ENCODE measurements at regions not wholly inside any gene's neighbourhood (a gene's known extent, or its start where the extent isn't known, plus 50 kb on each side); places are given as distances from the start of the nearest gene placed in this dataset.

DNA sequence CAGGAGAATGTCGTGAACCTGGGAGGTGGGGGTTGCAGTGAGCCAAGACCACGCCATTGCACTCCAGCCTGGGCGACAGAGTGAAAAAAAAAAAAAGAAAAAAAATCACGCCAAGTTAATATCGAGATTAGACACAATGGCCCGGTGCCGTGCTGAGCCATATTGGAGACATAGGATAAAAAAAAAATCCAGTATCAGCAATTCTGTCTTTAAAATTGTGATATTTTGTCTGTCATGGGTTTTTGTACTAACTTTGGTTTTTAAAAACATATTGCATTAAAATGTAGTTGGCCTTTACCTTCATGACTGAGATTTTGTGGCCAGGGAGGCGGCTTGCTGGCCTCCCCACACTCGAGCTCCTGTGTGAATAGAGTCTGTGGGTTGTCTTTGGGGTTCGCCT lies 62.8 kb upstream of the PITRM1 start (continued):
- TF ChIP-seq, protein P1, sequence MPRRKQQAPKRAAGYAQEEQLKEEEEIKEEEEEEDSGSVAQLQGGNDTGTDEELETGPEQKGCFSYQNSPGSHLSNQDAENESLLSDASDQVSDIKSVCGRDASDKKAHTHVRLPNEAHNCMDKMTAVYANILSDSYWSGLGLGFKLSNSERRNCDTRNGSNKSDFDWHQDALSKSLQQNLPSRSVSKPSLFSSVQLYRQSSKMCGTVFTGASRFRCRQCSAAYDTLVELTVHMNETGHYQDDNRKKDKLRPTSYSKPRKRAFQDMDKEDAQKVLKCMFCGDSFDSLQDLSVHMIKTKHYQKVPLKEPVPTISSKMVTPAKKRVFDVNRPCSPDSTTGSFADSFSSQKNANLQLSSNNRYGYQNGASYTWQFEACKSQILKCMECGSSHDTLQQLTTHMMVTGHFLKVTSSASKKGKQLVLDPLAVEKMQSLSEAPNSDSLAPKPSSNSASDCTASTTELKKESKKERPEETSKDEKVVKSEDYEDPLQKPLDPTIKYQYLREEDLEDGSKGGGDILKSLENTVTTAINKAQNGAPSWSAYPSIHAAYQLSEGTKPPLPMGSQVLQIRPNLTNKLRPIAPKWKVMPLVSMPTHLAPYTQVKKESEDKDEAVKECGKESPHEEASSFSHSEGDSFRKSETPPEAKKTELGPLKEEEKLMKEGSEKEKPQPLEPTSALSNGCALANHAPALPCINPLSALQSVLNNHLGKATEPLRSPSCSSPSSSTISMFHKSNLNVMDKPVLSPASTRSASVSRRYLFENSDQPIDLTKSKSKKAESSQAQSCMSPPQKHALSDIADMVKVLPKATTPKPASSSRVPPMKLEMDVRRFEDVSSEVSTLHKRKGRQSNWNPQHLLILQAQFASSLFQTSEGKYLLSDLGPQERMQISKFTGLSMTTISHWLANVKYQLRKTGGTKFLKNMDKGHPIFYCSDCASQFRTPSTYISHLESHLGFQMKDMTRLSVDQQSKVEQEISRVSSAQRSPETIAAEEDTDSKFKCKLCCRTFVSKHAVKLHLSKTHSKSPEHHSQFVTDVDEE (CRISPR knock-in tag; IDR thresholded peaks at IDR 0.05): no peak
- TF ChIP-seq TCF4 (CRISPR knock-in tag; IDR thresholded peaks at IDR 0.05; ENCODE audit: borderline replicate concordance) (no peak), ESRRG (CRISPR knock-in tag; IDR thresholded peaks at IDR 0.05) (no peak), GLIS3 (CRISPR knock-in tag; IDR thresholded peaks at IDR 0.05) (no peak), OSR1 (CRISPR knock-in tag; IDR thresholded peaks at IDR 0.05) (no peak), ZFP3 (CRISPR knock-in tag; IDR thresholded peaks at IDR 0.05) (no peak)

DNA sequence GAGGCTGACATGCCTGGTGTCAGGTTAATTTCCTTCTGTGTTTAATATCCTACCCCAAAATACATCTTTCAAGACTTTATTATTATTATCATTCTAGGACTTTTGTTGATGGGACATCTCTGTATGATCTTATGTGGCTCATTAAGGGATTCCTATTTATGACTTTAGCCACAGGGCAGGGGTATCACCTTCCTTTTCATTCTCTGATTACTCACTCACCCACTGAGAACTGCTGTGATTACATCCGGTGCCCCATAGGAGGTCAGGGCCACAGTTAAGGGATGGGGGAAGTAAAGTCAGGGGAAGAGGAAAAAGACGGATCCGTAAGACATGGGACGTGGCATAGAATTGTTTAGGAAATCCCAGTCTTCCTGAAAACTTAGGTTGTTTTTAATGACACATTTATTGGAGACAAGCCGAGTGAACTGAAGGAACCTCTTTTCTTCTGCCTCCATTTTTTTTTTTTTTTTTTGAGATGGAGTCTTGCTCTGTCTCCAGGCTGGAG lies 61.0 kb upstream of the PITRM1 start:
- TF ChIP-seq ESRRG (CRISPR knock-in tag; IDR thresholded peaks at IDR 0.05): no peak
- TF ChIP-seq TOX (CRISPR knock-in tag; IDR thresholded peaks at IDR 0.05; ENCODE audit: borderline replicate concordance): no peak
- TF ChIP-seq, protein P2, sequence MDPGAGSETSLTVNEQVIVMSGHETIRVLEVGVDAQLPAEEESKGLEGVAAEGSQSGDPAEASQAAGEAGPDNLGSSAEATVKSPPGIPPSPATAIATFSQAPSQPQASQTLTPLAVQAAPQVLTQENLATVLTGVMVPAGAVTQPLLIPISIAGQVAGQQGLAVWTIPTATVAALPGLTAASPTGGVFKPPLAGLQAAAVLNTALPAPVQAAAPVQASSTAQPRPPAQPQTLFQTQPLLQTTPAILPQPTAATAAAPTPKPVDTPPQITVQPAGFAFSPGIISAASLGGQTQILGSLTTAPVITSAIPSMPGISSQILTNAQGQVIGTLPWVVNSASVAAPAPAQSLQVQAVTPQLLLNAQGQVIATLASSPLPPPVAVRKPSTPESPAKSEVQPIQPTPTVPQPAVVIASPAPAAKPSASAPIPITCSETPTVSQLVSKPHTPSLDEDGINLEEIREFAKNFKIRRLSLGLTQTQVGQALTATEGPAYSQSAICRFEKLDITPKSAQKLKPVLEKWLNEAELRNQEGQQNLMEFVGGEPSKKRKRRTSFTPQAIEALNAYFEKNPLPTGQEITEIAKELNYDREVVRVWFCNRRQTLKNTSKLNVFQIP (CRISPR knock-in tag; IDR thresholded peaks at IDR 0.05; ENCODE audit: borderline replicate concordance, low read depth): no peak
- TF ChIP-seq CSDC2 (CRISPR knock-in tag; IDR thresholded peaks at IDR 0.05): no peak
- no peak for TF ChIP-seq BACH2 (CRISPR knock-in tag; IDR thresholded peaks at IDR 0.05; ENCODE audit: borderline replicate concordance)
- TF ChIP-seq ZC3H10 (CRISPR knock-in tag; IDR thresholded peaks at IDR 0.05): no peak
- TF ChIP-seq, protein P1 (CRISPR knock-in tag; IDR thresholded peaks at IDR 0.05): no peak
- TF ChIP-seq, protein P3, sequence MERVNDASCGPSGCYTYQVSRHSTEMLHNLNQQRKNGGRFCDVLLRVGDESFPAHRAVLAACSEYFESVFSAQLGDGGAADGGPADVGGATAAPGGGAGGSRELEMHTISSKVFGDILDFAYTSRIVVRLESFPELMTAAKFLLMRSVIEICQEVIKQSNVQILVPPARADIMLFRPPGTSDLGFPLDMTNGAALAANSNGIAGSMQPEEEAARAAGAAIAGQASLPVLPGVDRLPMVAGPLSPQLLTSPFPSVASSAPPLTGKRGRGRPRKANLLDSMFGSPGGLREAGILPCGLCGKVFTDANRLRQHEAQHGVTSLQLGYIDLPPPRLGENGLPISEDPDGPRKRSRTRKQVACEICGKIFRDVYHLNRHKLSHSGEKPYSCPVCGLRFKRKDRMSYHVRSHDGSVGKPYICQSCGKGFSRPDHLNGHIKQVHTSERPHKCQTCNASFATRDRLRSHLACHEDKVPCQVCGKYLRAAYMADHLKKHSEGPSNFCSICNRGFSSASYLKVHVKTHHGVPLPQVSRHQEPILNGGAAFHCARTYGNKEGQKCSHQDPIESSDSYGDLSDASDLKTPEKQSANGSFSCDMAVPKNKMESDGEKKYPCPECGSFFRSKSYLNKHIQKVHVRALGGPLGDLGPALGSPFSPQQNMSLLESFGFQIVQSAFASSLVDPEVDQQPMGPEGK (CRISPR knock-in tag; IDR thresholded peaks at IDR 0.05; ENCODE audit: borderline replicate concordance): no peak
- no peak for TF ChIP-seq SNAI2 (CRISPR knock-in tag; IDR thresholded peaks at IDR 0.05)
- no peak for TF ChIP-seq ISL1 (CRISPR knock-in tag; IDR thresholded peaks at IDR 0.05)
- TF ChIP-seq ARNTL (CRISPR knock-in tag; IDR thresholded peaks at IDR 0.05; ENCODE audit: borderline replicate concordance, low read depth): no peak
- TF ChIP-seq, protein P4, sequence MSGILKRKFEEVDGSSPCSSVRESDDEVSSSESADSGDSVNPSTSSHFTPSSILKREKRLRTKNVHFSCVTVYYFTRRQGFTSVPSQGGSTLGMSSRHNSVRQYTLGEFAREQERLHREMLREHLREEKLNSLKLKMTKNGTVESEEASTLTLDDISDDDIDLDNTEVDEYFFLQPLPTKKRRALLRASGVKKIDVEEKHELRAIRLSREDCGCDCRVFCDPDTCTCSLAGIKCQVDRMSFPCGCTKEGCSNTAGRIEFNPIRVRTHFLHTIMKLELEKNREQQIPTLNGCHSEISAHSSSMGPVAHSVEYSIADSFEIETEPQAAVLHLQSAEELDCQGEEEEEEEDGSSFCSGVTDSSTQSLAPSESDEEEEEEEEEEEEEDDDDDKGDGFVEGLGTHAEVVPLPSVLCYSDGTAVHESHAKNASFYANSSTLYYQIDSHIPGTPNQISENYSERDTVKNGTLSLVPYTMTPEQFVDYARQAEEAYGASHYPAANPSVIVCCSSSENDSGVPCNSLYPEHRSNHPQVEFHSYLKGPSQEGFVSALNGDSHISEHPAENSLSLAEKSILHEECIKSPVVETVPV (CRISPR knock-in tag; IDR thresholded peaks at IDR 0.05): no peak
- no peak for ATAC-seq

DNA sequence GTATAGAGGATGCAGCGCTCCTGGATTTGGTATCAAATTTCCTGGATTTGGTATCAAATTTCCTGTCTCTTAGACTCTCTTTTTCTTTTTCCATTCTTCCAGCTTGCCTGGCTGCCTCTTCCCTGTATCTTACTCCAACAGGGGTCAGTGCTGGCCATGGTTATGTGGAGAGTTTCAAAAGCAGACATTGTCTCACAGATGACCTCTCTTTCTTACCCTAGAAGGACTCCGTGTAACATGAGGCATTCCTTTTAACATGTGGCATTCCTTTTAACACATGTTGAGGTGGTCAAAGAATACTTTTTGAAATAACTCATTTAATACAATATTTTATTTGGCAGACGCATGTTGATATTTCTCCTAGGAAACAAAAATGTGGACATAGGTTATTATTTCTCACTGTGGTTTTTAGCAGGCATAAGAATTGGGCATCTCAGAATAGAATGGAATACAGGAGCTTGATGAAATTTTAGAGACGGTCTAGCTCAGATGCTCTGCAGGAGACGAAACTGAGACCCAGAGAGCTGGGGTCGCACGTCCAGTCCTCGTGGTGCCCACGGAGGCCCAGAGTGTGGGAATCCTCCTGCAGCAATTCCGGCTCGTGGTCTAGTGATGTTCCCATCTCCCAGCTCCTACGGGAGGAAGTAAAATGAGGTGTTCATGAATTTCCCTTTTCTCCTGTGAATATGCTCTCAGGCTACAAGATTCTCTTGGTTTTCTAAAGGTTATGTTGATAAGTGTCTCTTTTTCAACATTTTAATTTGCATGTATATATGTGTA lies 59.6 kb upstream of the PITRM1 start:
- ATAC-seq: no peak
- TF ChIP-seq, protein P5, sequence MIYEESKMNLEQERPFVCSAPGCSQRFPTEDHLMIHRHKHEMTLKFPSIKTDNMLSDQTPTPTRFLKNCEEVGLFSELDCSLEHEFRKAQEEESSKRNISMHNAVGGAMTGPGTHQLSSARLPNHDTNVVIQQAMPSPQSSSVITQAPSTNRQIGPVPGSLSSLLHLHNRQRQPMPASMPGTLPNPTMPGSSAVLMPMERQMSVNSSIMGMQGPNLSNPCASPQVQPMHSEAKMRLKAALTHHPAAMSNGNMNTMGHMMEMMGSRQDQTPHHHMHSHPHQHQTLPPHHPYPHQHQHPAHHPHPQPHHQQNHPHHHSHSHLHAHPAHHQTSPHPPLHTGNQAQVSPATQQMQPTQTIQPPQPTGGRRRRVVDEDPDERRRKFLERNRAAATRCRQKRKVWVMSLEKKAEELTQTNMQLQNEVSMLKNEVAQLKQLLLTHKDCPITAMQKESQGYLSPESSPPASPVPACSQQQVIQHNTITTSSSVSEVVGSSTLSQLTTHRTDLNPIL (CRISPR knock-in tag; IDR thresholded peaks at IDR 0.05; ENCODE audit: low read depth): no peak
- TF ChIP-seq ESRRG (CRISPR knock-in tag; IDR thresholded peaks at IDR 0.05): no peak
- TF ChIP-seq, protein P3 (CRISPR knock-in tag; IDR thresholded peaks at IDR 0.05; ENCODE audit: borderline replicate concordance): no peak
- no peak for TF ChIP-seq ZNF565 (CRISPR knock-in tag; conservative IDR thresholded peaks at IDR 0.05; ENCODE audit: low read depth)
- TF ChIP-seq ARNTL (CRISPR knock-in tag; IDR thresholded peaks at IDR 0.05; ENCODE audit: borderline replicate concordance, low read depth): no peak
- TF ChIP-seq RARB (CRISPR knock-in tag; IDR thresholded peaks at IDR 0.05): no peak
- TF ChIP-seq, protein P4 (CRISPR knock-in tag; IDR thresholded peaks at IDR 0.05): no peak
- no peak for TF ChIP-seq BACH2 (CRISPR knock-in tag; IDR thresholded peaks at IDR 0.05; ENCODE audit: borderline replicate concordance)
- TF ChIP-seq GLIS3 (CRISPR knock-in tag; IDR thresholded peaks at IDR 0.05): no peak
